B cell (primary cell): ENCODE measurements at regions not wholly inside any gene's neighbourhood (a gene's known extent, or its start where the extent isn't known, plus 50 kb on each side); places are given as distances from the start of the nearest gene placed in this dataset.

Source experiments
- ATAC-seq: fragments of 200-7000 bp; cut with Tn5 transposase; one replicate; pipeline ENCODE4 v1.10.0; 2021; ENCODE audit warnings: low read depth, mild to moderate bottlenecking, moderate number of reproducible peaks, moderate library complexity
- CTCF ChIA-PET: fragments of 350-600 bp; sonication (Branson Sonifier 250); formaldehyde crosslinking; loops from one replicate; lab custom pipeline; 2021; ENCODE audit warnings: antibody characterized with exemption, inconsistent platforms; lab: Charles Lee
- POLR2A ChIA-PET: fragments of 350-600 bp; sonication (Branson Sonifier 250); formaldehyde crosslinking; loops from one replicate; lab custom pipeline; 2021; ENCODE audit warnings: antibody characterized with exemption; lab: Charles Lee
- DNase-seq: peaks from one replicate; pipeline ENCODE4 v3.0.0; 2013
- H2AFZ ChIP-seq: 2 replicates; pipeline ENCODE4 v1.6.1; 2012; ENCODE audit warnings: mild to moderate bottlenecking, low read depth, low read length; ENCODE audit not compliant: insufficient read depth, poor library complexity, severe bottlenecking
- H3K27ac ChIP-seq, 2 donors: 1 replicate in 1 of 2; 2 replicates in 1 of 2; pipeline ENCODE4 v1.5.1; 2012 to 2013; ENCODE audit warnings: low read length in 2 of 2, mild to moderate bottlenecking in 2 of 2, moderate library complexity in 1 of 2
- H3K27me3 ChIP-seq, 4 experiments: fragments of 200-600 bp in 1 of 4; sonication (generic) in 1 of 4; replicated peaks in 1 of 4; 1 replicate in 2 of 4; 2 replicates in 2 of 4; pipeline versions ENCODE4 v1.6.1 to v1.7.0; 2013 to 2016; ENCODE audit warnings: low read length in 3 of 4, mild to moderate bottlenecking in 2 of 4, mixed read lengths in 1 of 4, moderate library complexity in 1 of 4; ENCODE audit not compliant: insufficient read depth in 4 of 4, control insufficient read depth in 3 of 4; ENCODE audit errors: control extremely low read depth in 1 of 4
- H3K36me3 ChIP-seq, 2 experiments: replicated peaks in 1 of 2; 1 replicate in 1 of 2; 2 replicates in 1 of 2; pipeline versions ENCODE4 v1.6.1 to v1.7.1; 2013; ENCODE audit warnings: low read length in 1 of 2; ENCODE audit not compliant: insufficient read depth in 2 of 2, control insufficient read depth in 1 of 2; ENCODE audit errors: control extremely low read depth in 1 of 2, extremely low read depth in 1 of 2
- H3K4me1 ChIP-seq, 2 donors: fragments of 200-600 bp in 1 of 2; sonication (generic) in 1 of 2; 1 replicate in 1 of 2; 2 replicates in 1 of 2; pipeline versions ENCODE4 v1.5.1 to v1.6.1; 2013 to 2017; ENCODE audit warnings: low read length in 2 of 2; ENCODE audit not compliant: control insufficient read depth in 2 of 2, insufficient read depth in 2 of 2
- H3K4me2 ChIP-seq: replicated peaks from 2 replicates; pipeline ENCODE3; 2012; ENCODE audit warnings: mild to moderate bottlenecking, low read depth, low read length; ENCODE audit not compliant: poor library complexity, severe bottlenecking
- H3K4me3 ChIP-seq, 5 experiments: fragments of 200-600 bp in 1 of 5; sonication (generic) in 1 of 5; 1 replicate in 3 of 5; 2 replicates in 2 of 5; pipeline versions ENCODE4 v1.5.1 to v1.7.0; 2011 to 2016; ENCODE audit warnings: low read length in 4 of 5, mild to moderate bottlenecking in 4 of 5, low read depth in 2 of 5, control low read depth in 1 of 5, moderate library complexity in 1 of 5; ENCODE audit not compliant: insufficient read depth in 1 of 5; ENCODE audit errors: control extremely low read depth in 1 of 5, extremely low read depth in 1 of 5
- H3K79me2 ChIP-seq: fragments of 200-600 bp; sonication (generic); one replicate; pipeline ENCODE4 v1.6.0; 2016; ENCODE audit warnings: low read length; ENCODE audit not compliant: control insufficient read depth, insufficient read depth
- H3K9ac ChIP-seq: fragments of 200-600 bp; sonication (generic); 2 replicates; pipeline ENCODE4 v1.6.1; 2017; ENCODE audit warnings: mild to moderate bottlenecking, low read length, moderate library complexity
- H3K9me3 ChIP-seq, 3 donors: one replicate each; pipeline versions ENCODE4 v1.6.1 to v1.7.1; 2013; ENCODE audit warnings: low read length in 2 of 3; ENCODE audit not compliant: control insufficient read depth in 2 of 3, insufficient read depth in 1 of 3; ENCODE audit errors: control extremely low read depth in 1 of 3
- H4K20me1 ChIP-seq: 2 replicates; pipeline ENCODE4 v1.6.0; 2012; ENCODE audit warnings: mild to moderate bottlenecking, low read length; ENCODE audit not compliant: insufficient read depth, control insufficient read depth, poor library complexity, severe bottlenecking
- H3K27ac Mint-ChIP-seq: one replicate; pipeline ENCODE4 v1.8.0; 2021; ENCODE audit warnings: mixed read lengths
- H3K27me3 Mint-ChIP-seq: one replicate; pipeline ENCODE4 v1.8.0; 2021; ENCODE audit warnings: mixed read lengths
- H3K4me1 Mint-ChIP-seq: one replicate; pipeline ENCODE4 v1.8.0; 2021; ENCODE audit warnings: mixed read lengths
- H3K4me3 Mint-ChIP-seq: one replicate; pipeline ENCODE4 v1.8.0; 2021; ENCODE audit warnings: mixed read lengths
- H3K9me3 Mint-ChIP-seq: one replicate; pipeline ENCODE4 v1.8.0; 2022; ENCODE audit warnings: mixed read lengths; ENCODE audit not compliant: insufficient read depth
- EZH2 ChIP-seq: IDR thresholded peaks from 2 replicates; pipeline ENCODE4 v1.6.1; 2012; ENCODE audit warnings: borderline replicate concordance, low read depth, mild to moderate bottlenecking, moderate library complexity, low read length; ENCODE audit not compliant: insufficient read depth, poor library complexity, severe bottlenecking
- whole genome bisulfite sequencing: methylation state at CpG from one replicate; pipeline ENCODE4 v1.1.5; 2013; ENCODE audit warnings: missing lambda C conversion rate; ENCODE audit not compliant: insufficient coverage; 5-methylcytosine and 5-hydroxymethylcytosine counted together
- intact Hi-C: fragments of 100-400 bp; cut with micrococcal nuclease; formaldehyde crosslinking; loops from one replicate; pipeline ENCODE4 v1.10.0; 2022
- TF ChIP-seq, protein P1 (sequence below): fragments of 200-600 bp; IDR thresholded peaks from one replicate; pipeline ENCODE4 v1.8.0; 2022; ENCODE audit warnings: antibody characterized with exemption, mild to moderate bottlenecking

DNA sequence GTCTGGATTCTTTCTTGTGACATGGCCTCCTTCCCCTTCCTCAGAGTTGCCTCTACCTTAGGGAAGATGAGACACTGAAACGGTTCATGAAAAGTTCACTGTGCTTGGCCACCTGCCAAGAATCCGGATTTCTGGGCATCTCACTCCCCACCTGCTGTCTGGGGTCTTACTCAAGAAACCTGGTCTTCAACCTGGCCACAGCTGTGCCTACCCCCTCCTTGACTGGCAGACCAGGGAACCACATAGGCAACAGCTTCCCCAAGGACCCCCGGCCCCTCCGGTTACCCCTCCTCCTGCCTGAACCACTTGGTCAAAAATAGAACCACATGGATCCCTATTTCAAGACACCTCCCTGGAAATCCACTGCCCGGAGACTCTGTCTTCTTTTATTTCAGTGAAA, 58.7 kb upstream of the NANOS1 start:
- intact Hi-C loops = no loop called here
- H3K4me1 ChIP-seq = no peaks in the 10 kb centered on the region
- Mint-ChIP-seq H3K27me3 (peaks cover 45% of the 10 kb centered on the region), H3K4me1 (no peaks in the 10 kb centered on the region), H3K27ac (no peak overlapping the region), H3K9me3 (peaks cover 5% of the 10 kb centered on the region), H3K4me3 (no peak overlapping the region)
- ChIA-PET POLR2A (no interaction called here), CTCF (no interaction called here)
- H3K36me3 ChIP-seq = no peaks in the 10 kb centered on the region
- peaks cover 0 to 13% (median 0%) of the 10 kb centered on the region in 4 experiments for H3K27me3 ChIP-seq
- peaks cover 0 to 5% (median 5%) of the 10 kb centered on the region in 3 donors for H3K9me3 ChIP-seq
- H3K79me2 ChIP-seq = no peaks in the 10 kb centered on the region
- 78% methylated on average over 4 of the region's 5 CpGs for WGBS
- no peak overlapping the region for H3K27ac ChIP-seq
- no peak overlapping the region for H2AFZ ChIP-seq
- no peak overlapping the region for H3K9ac ChIP-seq
- no peaks in the 10 kb centered on the region for H4K20me1 ChIP-seq
- no peak for ATAC-seq
- no peak overlapping the region for H3K4me3 ChIP-seq
- TF ChIP-seq, protein P1, sequence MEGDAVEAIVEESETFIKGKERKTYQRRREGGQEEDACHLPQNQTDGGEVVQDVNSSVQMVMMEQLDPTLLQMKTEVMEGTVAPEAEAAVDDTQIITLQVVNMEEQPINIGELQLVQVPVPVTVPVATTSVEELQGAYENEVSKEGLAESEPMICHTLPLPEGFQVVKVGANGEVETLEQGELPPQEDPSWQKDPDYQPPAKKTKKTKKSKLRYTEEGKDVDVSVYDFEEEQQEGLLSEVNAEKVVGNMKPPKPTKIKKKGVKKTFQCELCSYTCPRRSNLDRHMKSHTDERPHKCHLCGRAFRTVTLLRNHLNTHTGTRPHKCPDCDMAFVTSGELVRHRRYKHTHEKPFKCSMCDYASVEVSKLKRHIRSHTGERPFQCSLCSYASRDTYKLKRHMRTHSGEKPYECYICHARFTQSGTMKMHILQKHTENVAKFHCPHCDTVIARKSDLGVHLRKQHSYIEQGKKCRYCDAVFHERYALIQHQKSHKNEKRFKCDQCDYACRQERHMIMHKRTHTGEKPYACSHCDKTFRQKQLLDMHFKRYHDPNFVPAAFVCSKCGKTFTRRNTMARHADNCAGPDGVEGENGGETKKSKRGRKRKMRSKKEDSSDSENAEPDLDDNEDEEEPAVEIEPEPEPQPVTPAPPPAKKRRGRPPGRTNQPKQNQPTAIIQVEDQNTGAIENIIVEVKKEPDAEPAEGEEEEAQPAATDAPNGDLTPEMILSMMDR = no peak
- no peak for TF ChIP-seq EZH2
- H3K4me2 ChIP-seq = no peak overlapping the region
- DNase-seq = no peak

DNA sequence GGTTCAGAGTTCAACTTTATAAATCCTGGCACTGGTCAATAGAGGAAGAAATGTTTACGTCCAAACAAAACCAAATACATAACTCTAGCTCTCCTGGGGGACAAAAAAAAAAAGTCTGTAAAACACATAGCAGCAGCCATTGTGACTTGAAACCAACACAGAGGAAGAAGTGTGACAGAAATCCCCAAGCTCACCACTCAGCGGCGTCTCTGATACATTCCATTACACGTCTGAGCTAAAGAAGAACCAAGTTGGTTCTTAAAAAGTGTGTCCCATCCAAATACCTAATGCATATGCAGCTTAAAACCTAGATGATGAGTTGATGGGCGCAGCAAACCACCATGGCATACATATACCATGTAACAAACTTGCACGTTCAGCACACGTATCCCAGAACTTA, 58.3 kb upstream of the NANOS1 start:
- peaks cover 41% of the 10 kb centered on the region for H3K27me3 Mint-ChIP-seq
- no peaks in the 10 kb centered on the region for H3K4me1 ChIP-seq
- ATAC-seq = no peak

More for the DNA sequence above, 58.3 kb upstream of the NANOS1 start:
- Histone ChIP-seq H4K20me1 (no peaks in the 10 kb centered on the region), H2AFZ (no peak overlapping the region), H3K36me3 (no peaks in the 10 kb centered on the region), H3K4me3 (no peak overlapping the region), H3K9me3 (peaks cover 0 to 5% (median 5%) of the 10 kb centered on the region in 3 donors), H3K9ac (no peak overlapping the region), H3K79me2 (no peaks in the 10 kb centered on the region), H3K27ac (no peak overlapping the region), H3K27me3 (peaks cover 0 to 13% (median 0%) of the 10 kb centered on the region in 4 experiments), H3K4me2 (no peak overlapping the region)
- peaks cover 7% of the 10 kb centered on the region for H3K9me3 Mint-ChIP-seq
- H3K27ac Mint-ChIP-seq = no peak overlapping the region
- intact Hi-C loops = no loop called here
- POLR2A ChIA-PET = no interaction called here
- CTCF ChIA-PET = no interaction called here
- DNase-seq = no peak
- 68% methylated on average over 3 of the region's 7 CpGs for WGBS
- no peak overlapping the region for H3K4me3 Mint-ChIP-seq
- TF ChIP-seq, protein P1 = no peak
- no peak for TF ChIP-seq EZH2
- H3K4me1 Mint-ChIP-seq = no peaks in the 10 kb centered on the region
